GF-D8 (cell line): ENCODE measurements at regions not wholly inside any gene's neighbourhood (a gene's known extent, or its start where the extent isn't known, plus 50 kb on each side); places are given as distances from the start of the nearest gene placed in this dataset.

Experiments used
- DNase-seq: peaks from one replicate; lab custom pipeline; 2025; lab: John Stamatoyannopoulos, UW

DNA sequence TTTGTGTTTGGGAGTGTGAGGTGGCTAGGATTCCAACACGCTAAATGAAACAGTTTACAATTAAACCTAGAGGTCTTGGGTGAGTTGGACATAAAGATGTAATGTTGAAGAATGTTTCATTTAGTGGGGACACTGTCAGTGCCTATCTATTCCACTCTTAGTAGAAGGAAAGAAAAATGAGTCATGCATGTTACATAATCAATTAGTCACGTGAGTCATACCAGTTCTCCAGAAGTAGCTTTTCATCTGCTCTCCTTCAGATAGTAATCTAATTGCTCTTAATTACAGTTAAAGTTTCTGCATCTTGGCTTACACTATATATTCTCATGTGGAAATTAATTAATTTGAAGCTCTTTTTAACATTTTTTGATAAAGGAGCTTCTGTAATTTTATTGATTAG is 115.7 kb upstream of the P2RY1 start:
- no peak for DNase-seq

DNA sequence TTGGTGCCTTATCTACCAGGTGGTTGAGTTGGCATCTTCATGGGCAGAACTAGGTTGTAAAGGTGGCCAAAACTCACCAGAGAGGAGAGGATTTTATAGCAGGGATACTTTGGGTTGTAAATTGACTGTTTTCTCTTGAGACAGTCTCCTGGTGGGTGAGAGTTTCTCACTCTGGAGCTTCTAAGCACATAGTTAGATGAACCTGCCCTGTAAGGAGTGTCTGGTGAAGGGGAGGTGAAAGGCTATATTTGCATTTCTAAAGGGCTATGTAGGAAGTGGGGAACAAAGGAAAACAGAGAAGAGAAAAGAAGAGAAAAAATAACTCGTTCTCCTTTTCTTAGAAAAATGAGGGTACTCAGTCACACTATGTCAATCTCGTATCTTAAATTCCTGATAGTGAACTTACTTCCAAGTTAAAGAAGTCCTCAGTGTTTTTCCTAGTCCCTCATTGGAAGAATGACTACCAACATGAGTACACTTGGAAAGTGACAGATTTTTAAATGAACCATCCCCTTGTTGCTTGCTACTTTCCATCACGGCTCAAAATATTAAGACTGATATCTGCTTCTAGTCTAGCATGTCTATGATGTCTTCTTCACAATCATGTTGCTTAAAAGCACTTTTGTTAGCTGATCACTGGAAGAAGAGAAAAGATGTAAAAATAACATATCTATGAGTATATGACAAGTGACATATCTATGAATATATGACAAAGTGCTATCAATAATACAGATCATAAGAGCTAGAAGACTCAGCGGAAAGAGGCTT is 113.8 kb upstream of the P2RY1 start:
- DNase-seq, result no peak

DNA sequence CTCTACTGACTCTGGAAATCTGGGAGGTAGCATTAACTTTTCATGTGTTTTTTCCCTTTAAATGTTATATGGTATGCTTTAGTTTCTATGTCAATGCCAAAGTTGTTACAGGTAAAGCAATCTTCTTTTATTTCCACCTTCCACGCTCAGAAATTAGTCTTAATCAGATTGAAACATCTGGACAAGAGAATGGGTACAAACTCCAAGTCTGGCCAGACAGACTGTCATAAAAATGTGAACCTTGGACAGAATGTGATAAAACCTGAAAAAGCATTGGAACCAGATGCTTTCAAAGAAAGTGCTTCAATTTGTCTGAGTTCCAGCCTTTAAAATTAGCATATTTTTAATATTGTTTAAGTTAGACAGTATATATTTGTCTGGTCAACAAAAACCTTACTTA is 110.7 kb upstream of the P2RY1 start:
- DNase-seq, result no peak

DNA sequence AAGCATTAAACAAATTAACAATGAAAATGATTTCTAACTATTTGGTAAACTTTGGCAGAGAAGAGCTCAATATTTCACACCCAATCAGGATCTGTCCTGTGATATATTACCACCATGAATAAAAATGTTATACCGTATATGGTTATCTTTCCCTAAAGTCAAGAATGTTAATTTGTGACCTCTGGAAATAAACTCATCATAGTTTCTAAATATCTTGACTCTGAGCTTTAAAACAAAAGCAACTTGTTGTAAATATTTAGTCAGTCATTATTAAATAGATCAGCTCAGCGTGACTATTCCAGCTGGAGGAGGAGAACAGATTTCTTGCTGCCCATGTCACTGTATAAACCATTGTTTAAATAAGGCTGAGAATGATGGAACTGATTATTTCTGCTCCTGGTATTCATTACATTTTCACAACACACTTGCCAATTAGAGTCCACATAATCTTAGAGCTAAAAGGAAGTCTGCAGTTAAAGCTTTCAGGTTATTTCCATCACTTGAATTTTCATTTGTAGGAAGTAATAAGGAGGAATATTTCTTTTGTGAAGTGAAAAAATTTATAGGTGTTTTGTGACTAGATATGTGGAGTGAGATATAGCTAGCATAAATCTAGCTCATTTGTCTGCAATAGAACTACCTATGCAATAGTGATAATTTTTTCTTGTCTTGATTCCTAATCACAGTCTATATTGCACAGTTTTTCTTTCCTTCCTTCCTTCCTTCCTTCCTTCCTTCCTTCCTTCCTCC is 106.5 kb upstream of the P2RY1 start:
- no peak for DNase-seq

DNA sequence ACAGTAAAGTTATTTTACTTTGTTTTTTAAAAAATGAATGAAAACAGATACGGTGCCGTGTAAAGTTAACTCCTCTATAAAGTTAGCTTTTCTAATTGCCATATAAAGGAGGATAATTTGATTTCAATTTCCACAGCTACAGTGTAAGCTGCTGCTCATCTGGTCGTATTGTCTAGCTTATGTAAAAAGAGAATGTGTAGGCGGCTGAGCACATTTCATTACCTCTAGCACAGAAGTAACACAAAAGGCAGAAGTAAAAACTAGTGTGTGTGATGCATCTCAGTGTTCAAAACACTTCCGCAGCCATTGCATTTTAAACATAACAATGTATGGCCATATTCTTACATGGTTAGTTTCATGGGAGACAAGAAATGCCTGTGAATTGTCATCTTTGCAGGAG is 105.0 kb upstream of the P2RY1 start:
- DNase-seq, result no peak

DNA sequence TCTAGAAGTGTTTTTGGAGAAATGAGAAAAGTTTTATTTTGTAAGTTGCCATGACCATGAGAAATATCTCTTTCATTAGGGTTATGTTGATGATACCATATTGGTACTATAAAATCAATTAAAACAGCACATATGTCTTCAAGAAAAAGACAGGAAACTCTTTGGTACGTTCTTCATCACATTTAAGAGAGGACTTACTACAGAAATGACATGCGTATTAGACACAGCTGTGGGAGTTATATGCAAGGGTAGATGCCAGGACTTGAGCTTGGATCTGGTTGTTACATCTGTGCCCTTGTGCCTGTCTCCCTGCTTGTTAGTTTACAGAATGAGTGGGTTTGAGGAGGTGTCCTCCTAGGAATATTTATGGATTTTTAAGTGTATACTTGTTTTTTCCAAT is 103.4 kb upstream of the P2RY1 start:
- no peak for DNase-seq

DNA sequence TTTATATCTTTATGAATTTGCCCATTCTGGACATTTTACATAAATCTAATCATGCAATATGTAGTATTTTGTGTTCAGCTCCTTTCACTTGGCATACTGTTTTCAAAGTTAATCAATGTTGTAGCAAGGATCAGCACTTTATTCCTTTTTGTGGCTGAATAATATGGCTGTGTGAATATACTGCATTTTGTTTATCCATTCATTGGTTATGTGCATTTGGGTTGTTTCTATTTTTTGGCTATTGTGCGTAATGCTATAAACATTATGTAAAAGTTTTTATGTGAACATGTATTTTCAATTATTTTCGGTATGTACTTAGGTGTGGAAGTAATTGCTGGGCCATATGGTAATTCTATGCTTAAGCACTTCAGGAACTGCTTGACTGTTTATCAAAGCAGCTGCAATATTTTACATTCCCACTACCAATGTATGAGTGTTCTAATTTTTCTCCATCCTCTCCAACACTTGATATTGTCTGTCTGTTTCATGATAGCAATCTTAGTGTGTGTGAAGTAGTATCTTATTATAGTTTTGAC is 101.3 kb upstream of the P2RY1 start:
- no peak for DNase-seq

DNA sequence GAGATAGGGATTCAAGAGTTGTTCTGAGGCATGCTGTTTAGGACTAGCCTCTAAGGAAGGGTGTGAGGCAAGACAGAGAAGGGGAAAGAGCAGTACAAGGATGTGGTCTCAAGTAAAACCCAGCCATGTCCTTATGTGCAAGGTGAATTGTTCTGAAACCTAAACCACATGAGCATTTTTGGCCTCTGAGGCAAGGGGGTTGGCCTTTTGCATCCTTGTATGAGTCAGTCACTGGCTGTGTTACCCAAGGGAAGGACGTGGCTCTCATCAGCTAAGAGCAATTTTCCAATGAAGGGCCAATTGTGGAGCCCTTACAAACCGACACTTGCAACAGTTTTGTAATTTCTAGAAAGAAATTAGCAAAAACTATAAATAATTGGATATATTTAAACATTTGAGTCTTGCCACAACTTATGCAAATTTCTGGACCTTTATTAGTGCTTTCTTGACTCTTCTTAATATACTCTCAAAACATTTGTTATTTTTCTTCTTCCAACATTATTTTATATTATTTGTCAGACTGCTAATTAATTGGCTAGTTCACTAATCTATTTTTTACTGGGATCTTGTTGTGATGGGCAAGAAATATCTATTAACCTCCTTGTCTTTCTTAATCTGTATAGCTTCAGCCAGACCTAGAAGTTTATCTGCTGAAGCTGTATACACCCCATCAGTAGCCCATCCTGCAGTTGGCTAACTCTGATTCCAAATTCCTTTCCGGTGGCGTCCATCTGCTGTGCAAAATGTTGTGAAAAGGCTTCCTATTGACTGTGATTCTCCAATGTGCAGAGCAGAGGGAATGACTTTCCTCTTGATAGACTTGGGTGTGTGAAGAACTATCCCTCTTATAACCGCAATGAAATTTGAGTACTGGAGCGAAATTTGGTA is 97.7 kb upstream of the P2RY1 start:
- DNase-seq, result no peak

DNA sequence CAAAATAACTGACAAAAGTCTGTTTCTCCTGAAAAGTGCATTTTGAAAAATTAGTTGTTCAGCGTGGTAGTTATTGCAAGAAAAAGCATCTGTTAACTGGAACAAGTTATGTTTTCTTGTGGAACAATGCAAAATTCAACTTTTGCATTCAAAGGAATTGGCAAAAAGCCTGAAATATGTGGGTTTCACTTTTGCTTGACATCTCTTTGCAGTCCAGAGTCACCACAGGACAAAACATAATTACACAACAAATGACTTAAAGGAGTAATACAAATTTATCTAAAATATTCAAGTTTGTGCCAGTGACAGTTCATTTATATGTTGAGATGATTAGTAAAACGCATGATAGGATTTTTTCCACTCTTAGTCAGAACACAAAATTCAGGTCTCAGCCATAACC is 96.3 kb upstream of the P2RY1 start:
- DNase-seq, result no peak

DNA sequence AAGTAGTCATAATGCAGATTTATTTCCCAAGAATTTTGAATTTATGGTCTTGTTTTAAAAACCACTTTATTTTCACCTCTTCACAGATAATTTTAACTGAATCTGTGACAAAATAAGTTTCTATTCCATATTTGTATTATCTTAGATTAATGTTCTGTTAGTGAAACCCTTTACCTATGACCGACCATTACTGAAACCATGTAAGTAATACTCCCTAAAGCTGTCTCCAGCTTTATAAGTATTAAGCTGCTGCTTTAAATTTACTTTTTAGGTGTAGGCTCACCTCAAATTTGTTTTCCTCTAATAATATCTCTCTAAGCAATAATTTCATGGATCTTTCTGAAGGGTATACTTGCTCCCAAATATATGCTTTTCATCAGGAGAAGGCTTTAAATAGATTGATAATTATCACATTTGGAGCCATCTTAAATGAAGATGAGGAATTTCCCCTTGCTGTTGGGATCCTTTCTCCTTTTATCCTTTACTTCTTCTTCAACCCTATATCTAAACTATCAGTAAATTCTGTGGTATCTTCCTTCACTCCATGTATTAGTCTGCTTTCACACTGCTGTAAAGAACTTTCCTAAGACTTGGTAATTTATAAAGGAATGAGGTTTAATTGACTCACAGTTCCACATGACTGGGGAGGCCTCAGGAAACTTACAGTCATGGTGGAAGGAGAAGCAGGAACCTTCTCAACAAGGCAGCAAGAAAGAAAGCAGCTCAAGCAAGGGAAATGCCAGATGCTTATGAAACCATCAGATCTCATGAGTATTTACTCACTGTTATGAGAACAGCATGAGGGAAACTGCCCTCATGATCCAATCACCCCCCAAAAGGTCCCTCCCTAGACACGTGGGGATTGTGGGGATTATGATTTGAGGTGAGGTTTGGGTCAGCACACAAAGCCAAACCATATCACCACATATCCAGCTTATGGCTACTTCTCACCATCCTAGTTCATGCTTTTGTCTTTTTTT is 92.3 kb upstream of the P2RY1 start:
- no peak for DNase-seq

DNA sequence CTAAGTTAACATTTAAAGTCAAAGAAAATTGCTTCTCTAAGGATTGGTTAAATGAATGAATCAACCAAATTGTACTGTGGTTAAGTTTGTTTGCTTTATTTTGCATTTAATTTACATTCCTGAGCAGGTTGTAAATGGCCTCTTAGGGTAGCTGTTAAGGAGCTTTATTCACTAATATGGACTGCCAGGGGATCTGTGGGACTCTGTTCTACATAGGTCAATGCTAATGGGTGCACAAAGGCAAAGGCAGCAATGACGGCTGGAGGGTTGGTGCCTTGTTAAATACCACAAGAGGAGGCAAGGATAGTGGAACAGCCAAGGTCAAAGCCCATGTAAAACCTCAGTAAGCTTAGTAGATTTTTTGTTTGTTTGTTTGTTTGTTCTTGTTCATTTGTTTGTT is 89.3 kb upstream of the P2RY1 start:
- DNase-seq, result no peak

DNA sequence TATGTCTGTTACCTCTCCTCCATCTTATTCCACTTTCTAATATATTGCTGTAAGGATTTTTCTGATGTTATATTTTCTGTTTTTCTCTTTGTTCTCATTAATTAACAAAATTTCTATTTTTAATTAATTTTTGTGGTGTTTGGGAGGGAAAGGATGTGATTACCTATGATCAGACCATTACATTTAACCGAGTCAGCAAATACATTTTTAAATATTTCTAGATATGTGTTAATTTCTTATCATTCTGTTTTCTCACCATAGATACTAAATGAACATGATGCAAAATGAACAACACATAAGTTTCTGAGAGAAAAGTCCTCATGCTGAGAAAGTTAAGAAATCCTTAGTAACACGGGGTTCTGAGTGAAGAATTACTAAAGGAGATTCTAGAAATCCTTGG is 80.6 kb upstream of the P2RY1 start:
- no peak for DNase-seq

DNA sequence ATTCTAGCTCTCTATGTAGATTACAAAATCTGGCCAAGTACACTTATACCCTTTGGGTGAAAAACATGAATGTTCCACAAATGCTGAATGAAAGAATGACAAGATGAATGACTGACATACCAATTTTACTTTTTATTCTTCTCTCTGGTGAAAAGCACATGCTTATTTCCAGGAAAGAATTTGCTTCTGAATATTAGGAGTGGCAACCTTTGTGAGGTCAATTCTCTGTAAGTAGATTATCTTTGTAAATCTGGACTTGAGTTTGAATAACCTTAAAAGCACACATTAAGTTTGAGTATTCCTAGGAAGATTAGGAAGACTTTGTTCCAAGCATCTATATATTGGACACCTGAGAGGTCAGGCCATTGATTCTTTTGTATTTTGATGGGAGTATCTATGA is 78.1 kb upstream of the P2RY1 start:
- DNase-seq, result no peak

DNA sequence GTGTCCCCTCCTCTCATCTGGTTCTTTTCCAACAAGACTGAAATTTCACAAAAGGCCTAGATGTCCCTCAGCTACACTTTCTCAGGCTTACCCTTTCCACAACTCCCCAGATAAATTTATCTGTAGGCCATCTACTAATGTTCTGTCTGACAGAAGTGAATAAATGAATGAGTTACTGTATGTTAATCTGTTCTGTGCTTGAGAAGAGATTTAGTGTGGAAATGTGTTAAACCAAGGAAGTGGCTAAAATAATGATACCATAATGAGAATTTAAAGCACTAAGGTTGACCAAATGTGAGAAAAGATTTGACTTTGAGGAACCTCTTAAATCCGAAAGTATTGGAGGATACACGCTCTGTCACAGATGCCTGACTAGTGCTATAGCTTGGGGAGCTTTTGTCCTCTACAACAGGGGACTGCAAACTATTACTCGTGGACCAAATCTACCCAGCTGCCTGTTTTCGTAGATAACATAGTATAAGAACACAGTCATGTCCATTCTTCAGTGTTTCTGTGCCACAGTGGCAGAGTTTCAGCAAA is 74.8 kb upstream of the P2RY1 start:
- no peak for DNase-seq

DNA sequence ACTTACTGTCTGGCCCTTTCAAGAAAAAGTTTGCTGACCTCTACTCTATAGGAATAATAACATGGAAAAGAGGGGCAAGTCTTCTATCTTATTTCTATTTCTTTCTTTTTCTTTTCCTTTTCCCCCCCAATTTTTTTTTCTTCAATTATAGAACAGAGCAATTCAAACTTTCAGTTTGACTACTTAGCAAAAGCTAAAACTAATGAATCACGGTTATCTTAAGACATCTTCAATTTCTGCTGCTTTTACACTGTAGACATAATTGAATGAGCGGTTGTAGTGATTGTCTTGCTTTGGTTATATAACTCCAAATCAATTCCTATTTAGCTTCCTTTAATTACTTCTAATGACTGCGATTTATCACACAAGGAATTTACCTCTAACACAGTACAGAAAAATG is 74.3 kb upstream of the P2RY1 start:
- no peak for DNase-seq

DNA sequence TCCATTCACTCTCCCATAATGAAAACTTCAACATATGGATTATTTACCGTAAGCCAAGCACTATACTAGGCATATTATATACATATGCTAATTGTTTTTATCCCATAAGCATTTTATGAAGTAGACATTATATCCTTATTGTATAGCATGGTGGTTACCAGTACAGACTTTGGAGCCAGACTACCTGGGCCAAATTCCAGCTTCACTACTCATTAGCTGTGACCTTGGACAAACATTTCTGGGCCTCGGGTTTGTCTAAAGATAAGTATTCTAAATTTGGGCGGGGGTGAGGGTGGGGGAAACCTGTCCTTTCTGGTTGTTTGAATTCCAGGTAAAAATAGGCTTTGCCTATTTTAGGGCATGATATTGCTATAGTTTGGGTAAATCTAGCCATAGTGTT is 66.5 kb upstream of the P2RY1 start:
- no peak for DNase-seq

DNA sequence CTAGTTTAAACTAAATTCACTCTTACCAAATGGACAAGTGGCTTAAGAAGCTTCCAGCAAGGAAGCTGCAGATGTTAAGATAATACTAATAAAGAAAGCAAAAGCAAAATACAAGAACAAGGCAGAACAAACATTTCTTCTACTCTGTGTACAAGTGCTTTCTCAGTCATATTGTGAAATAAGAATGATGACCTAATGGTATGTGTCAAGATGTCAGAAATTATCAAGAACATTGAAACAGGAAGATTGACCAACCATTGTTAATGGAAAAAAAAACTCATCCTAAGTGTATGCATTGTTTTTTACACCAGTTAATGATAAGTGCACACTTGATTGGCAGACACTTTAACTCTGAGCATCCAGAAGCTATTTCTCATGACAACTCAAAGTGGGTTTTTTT is 65.4 kb upstream of the P2RY1 start:
- no peak for DNase-seq

DNA sequence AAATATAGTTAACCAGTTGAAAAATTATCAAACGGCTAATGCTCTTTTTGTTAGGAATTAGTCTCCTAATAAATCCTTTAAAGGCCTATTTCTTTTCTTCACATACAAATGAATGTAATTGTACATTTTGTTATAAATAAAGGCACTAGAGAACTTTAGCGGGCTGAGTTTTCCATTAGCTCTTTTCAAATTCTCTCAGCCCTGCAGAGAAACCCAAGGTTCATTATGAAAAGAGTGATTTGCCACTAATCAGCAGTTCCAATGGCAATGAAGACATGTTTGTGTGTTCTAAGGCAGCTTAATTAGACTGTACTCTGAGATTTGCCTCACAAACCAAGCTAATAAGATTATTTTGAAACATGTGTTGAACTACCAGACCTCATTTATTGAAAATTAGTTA is 64.6 kb upstream of the P2RY1 start:
- DNase-seq, result no peak

DNA sequence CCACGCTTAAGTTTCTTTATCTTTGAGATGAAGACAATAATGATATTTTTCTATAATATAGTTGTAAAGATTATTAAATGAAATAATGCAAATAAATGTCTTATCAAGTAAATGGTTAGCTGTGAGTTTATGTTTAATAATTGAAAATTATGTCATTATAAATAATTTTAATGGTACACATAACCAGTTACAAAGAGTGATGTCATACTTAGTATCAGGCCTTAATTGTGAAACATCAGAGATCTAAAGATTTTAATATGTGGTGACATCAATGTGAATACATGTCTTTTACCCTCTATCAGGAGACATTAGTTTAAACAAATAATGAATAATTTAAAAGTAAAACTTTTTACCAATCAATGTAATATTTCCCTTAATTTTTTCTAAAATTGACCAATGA is 63.8 kb upstream of the P2RY1 start:
- no peak for DNase-seq

DNA sequence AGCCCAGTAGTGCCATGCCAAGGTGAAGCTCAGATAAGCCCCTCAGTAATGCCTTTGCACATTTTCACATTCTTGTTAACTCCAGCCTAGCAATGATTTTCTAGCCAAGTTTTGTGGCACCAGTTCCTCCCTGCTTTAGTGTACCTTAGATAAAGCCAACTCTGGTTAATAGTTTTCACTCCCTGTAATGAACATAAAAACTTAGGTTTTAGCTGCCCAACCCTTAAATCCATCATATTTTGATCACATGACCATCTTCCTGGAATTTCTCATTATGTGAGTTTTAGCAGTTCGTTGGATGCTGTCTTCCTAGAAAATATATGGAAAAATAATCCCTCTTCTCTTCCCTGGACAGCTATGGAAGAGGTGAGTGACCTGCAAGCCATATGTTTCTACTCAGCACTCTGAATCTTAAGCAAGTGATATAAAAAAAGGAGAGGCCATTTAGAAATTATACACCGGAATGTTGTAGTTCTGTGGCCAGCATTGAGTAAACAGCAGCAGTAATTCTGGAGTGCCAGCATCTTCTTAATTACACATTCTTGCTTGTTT is 62.2 kb upstream of the P2RY1 start:
- no peak for DNase-seq

DNA sequence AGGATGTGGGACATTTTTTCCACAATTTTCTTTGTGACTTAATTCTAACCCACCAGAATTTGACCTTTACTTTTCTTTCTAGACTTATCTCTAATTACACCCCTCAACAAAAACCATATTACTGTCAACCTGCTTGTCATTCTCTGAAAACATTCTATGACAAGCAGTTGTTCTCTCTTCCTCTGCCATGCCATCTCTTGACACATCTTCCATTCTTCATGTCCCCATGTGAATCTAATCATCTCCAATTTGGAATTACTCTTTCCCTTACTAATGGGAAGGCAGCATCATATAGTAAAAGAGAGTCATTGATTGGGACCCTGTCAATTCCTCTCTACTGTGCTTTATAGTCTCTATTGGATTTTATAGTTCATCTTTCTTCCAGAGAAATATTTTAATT is 61.3 kb upstream of the P2RY1 start:
- DNase-seq, result no peak
